Natural killer cell (primary cell): ENCODE measurements at regions not wholly inside any gene's neighbourhood (a gene's known extent, or its start where the extent isn't known, plus 50 kb on each side); places are given as distances from the start of the nearest gene placed in this dataset.

Source experiments
- ATAC-seq, 3 donors: fragments of 150-1000 bp in 2 of 3; fragments of 200-7000 bp in 1 of 3; cut with Tn5 transposase; 1 replicate in 1 of 3; 2 replicates in 2 of 3; pipeline ENCODE4 v1.10.0; 2021; ENCODE audit warnings: mild to moderate bottlenecking in 2 of 3, moderate library complexity in 2 of 3
- DNase-seq, 2 donors: peaks; one replicate each; pipeline versions ENCODE4 v3.0.0 to v3.0.0-alpha.2; 2013 to 2021; ENCODE audit warnings: mixed read lengths in 1 of 2
- H3K27ac ChIP-seq: one replicate; pipeline ENCODE4 v1.5.1; 2013; ENCODE audit warnings: mild to moderate bottlenecking, low read length
- H3K27me3 ChIP-seq: one replicate; pipeline ENCODE4 v1.6.1; 2013; ENCODE audit warnings: low read length; ENCODE audit not compliant: control insufficient read depth, insufficient read depth
- H3K36me3 ChIP-seq: one replicate; pipeline ENCODE4 v1.6.1; 2013; ENCODE audit warnings: low read length; ENCODE audit not compliant: control insufficient read depth, insufficient read depth
- H3K4me1 ChIP-seq: one replicate; pipeline ENCODE4 v1.6.1; 2013; ENCODE audit warnings: low read length; ENCODE audit not compliant: control insufficient read depth, insufficient read depth
- H3K4me3 ChIP-seq: one replicate; pipeline ENCODE4 v1.5.1; 2013; ENCODE audit warnings: low read length
- H3K9me3 ChIP-seq: one replicate; pipeline ENCODE4 v1.6.1; 2013; ENCODE audit warnings: low read length; ENCODE audit not compliant: control insufficient read depth, insufficient read depth
- H3K27ac Mint-ChIP-seq, 2 donors: one replicate each; pipeline ENCODE4 v1.8.0; 2022; ENCODE audit warnings: mild to moderate bottlenecking in 2 of 2, mixed read lengths in 2 of 2, moderate library complexity in 1 of 2
- H3K27me3 Mint-ChIP-seq, 2 donors: one replicate each; pipeline ENCODE4 v1.8.0; 2022; ENCODE audit warnings: low read depth in 2 of 2, mixed read lengths in 2 of 2
- H3K36me3 Mint-ChIP-seq: one replicate; pipeline ENCODE4 v1.8.0; 2022; ENCODE audit warnings: mixed read lengths
- H3K4me1 Mint-ChIP-seq, 2 donors: one replicate each; pipeline ENCODE4 v1.8.0; 2022; ENCODE audit warnings: mixed read lengths in 2 of 2
- H3K4me3 Mint-ChIP-seq: one replicate; pipeline ENCODE4 v1.8.0; 2022; ENCODE audit warnings: mild to moderate bottlenecking, moderate library complexity, mixed read lengths
- H3K9me3 Mint-ChIP-seq, 2 donors: one replicate each; pipeline ENCODE4 v1.8.0; 2022; ENCODE audit warnings: mixed read lengths in 2 of 2
- CTCF ChIP-seq: fragments of 200-600 bp; IDR thresholded peaks from one replicate; pipeline ENCODE4 v1.8.0; 2022; ENCODE audit warnings: antibody characterized with exemption
- WGBS: methylation state at CpG from one replicate; pipeline ENCODE4 v1.1.7; 2013; ENCODE audit warnings: missing lambda C conversion rate; ENCODE audit not compliant: insufficient coverage; 5-methylcytosine and 5-hydroxymethylcytosine counted together
- intact Hi-C: fragments of 100-400 bp; cut with micrococcal nuclease; formaldehyde crosslinking; loops from one replicate; pipeline ENCODE4 v1.14.2; 2022

GRCh38 chr22:34608540-34609115 lies 457.3 kb upstream of the ISX start:
- Mint-ChIP-seq H3K4me3 (no peak overlapping the region), H3K9me3 (peaks cover 0 to 2% of the 10 kb centered on the region in 2 donors), H3K27me3 (no peaks in the 10 kb centered on the region), H3K4me1 (no peaks in the 10 kb centered on the region), H3K27ac (no peak overlapping the region), H3K36me3 (no peaks in the 10 kb centered on the region)
- no peak for TF ChIP-seq CTCF
- DNase-seq, result no peak
- Histone ChIP-seq H3K27me3 (no peaks in the 10 kb centered on the region), H3K9me3 (no peaks in the 10 kb centered on the region), H3K36me3 (no peaks in the 10 kb centered on the region), H3K4me1 (no peaks in the 10 kb centered on the region), H3K4me3 (no peak overlapping the region), H3K27ac (no peak overlapping the region)
- intact Hi-C loops, result no loop called here
- WGBS, result 63% methylated on average over 1 of the region's 1 CpG
- ATAC-seq, result no peak

DNA sequence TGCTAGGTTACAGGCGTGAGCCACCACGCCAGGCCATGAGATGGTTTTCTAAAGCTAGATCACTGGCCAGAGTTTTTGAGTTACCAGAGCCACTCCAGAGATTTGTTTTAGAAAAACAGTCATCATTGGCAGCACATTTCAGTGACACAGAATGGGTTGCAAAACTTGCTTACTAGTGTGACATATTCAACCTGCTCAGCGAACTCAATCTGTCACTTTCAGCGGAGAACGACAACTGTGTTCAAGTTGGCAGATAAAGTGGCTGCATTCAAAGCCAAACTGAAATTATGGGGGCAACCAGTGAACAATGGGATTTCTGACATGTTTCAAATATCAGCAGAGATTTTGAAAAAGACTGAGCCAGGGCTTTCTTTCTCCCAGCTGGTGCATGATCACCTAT lies 456.3 kb upstream of the ISX start:
- DNase-seq (no peak), ATAC-seq (no peak)
- no peaks in the 10 kb centered on the region for H3K9me3 ChIP-seq
- TF ChIP-seq CTCF, result no peak
- H3K4me3 Mint-ChIP-seq, result no peak overlapping the region
- H3K27ac ChIP-seq, result no peak overlapping the region
- H3K4me1 Mint-ChIP-seq, result no peaks in the 10 kb centered on the region
- H3K27ac Mint-ChIP-seq, result no peak overlapping the region
- H3K4me1 ChIP-seq, result no peaks in the 10 kb centered on the region
- H3K4me3 ChIP-seq, result no peak overlapping the region
- intact Hi-C loops, result no loop called here
- H3K36me3 Mint-ChIP-seq, result no peaks in the 10 kb centered on the region
- no peaks in the 10 kb centered on the region for H3K27me3 ChIP-seq
- H3K9me3 Mint-ChIP-seq, result peaks cover under 1 to 3% of the 10 kb centered on the region in 2 donors
- WGBS, result 92% methylated on average over 5 of the region's 5 CpGs
- no peaks in the 10 kb centered on the region for H3K36me3 ChIP-seq
- no peaks in the 10 kb centered on the region for H3K27me3 Mint-ChIP-seq

DNA sequence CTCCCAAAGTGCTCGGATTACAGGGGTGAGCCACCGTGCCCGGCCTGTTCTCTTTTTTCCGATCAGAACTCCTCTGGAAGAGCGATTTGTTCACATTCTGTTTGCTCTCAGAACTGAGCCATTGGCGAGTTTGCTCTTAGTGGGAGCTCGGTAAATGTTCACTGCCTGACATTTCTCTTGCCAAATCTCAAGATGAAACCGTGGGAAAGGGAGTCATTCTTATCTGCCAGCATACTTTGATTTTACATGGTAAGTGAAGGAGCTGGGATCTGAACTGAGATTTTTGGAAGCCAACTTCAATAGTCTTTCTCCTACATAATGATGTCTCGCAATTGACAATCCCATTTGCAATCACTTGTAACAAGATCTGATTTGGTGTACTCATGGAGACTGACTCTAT lies 445.8 kb upstream of the ISX start:
- TF ChIP-seq CTCF, result no peak
- no peaks in the 10 kb centered on the region for H3K4me1 ChIP-seq
- no peaks in the 10 kb centered on the region for H3K9me3 ChIP-seq
- intact Hi-C loops, result no loop called here
- DNase-seq, result no peak
- Mint-ChIP-seq H3K36me3 (no peaks in the 10 kb centered on the region), H3K27ac (no peak overlapping the region), H3K4me1 (no peaks in the 10 kb centered on the region), H3K27me3 (no peaks in the 10 kb centered on the region), H3K4me3 (no peak overlapping the region), H3K9me3 (peaks cover 0 to 2% of the 10 kb centered on the region in 2 donors)
- ATAC-seq, result no peak
- no peak overlapping the region for H3K4me3 ChIP-seq
- whole genome bisulfite sequencing, result 90% methylated on average over 8 of the region's 9 CpGs
- no peaks in the 10 kb centered on the region for H3K36me3 ChIP-seq
- H3K27me3 ChIP-seq, result no peaks in the 10 kb centered on the region
- no peak overlapping the region for H3K27ac ChIP-seq

GRCh38 chr22:34620832-34621231 lies 445.1 kb upstream of the ISX start:
- DNase-seq (no peak), ATAC-seq (no peak)
- H3K36me3 Mint-ChIP-seq, result no peaks in the 10 kb centered on the region
- 66% methylated on average over 7 of the region's 8 CpGs for WGBS
- Histone ChIP-seq H3K4me3 (no peak overlapping the region), H3K9me3 (no peaks in the 10 kb centered on the region), H3K27ac (no peak overlapping the region), H3K27me3 (no peaks in the 10 kb centered on the region), H3K36me3 (no peaks in the 10 kb centered on the region), H3K4me1 (no peaks in the 10 kb centered on the region)
- TF ChIP-seq CTCF, result no peak
- no peaks in the 10 kb centered on the region for H3K4me1 Mint-ChIP-seq
- no peaks in the 10 kb centered on the region for H3K27me3 Mint-ChIP-seq
- intact Hi-C loops, result no loop called here
- H3K4me3 Mint-ChIP-seq, result no peak overlapping the region
- no peak overlapping the region for H3K27ac Mint-ChIP-seq
- peaks cover 0 to 2% of the 10 kb centered on the region in 2 donors for H3K9me3 Mint-ChIP-seq
